ENCODE measurements at regions not wholly inside any gene's neighbourhood (a gene's known extent, or its start where the extent isn't known, plus 50 kb on each side); places are given as distances from the start of the nearest gene placed in this dataset.

DNA sequence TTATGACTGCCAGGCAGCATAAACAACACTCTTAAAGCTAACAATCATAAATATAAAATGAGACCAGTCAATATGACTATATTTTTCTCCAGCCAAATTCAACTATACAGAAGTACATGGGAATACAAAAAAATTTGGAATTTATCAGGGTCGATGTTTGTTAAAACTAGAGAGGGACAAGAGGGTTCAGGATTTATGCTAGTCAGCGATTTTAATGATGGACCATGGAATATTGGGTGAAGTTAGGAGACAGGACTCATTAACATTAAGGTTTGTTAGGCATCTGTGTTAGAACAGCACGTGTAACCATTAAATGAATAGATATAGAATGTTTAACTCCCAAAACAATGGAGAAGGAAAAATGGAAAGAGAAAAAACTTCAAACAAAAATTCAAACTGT lies 146.2 kb downstream of the SEM1 start:
- intact Hi-C loops (cut with micrococcal nuclease) = no loop called here
- Histone ChIP-seq H3K27ac (ENCODE audit: low read depth, low read length) (no peak overlapping the region), H2AFZ (ENCODE audit: low read depth, low read length, poor library complexity, severe bottlenecking) (no peak overlapping the region), H3K9ac (ENCODE audit: low read length) (no peak overlapping the region), H4K20me1 (ENCODE audit: insufficient read depth) (no peaks in the 10 kb centered on the region; the same call in 1 of the 2 replicates), H3K9me2 (ENCODE audit: insufficient read depth) (no peaks in the 10 kb centered on the region), H3K4me3 (replicated peaks in 1 of 2; ENCODE audit: low read depth in 1 of 2, low read length in 2 of 2) (no peak overlapping the region), H3K9me3 (ENCODE audit: control insufficient read depth in 1 of 2, insufficient read depth in 1 of 2, low read depth in 1 of 2, low read length in 2 of 2) (no peaks in the 10 kb centered on the region), H3K4me1 (ENCODE audit: control insufficient read depth in 1 of 2, insufficient read depth in 2 of 2, low read length in 2 of 2) (no peaks in the 10 kb centered on the region), H3K4me2 (ENCODE audit: low read length) (no peak overlapping the region), H3K36me3 (ENCODE audit: control insufficient read depth in 1 of 2, insufficient read depth in 2 of 2, low read length in 2 of 2) (no peaks in the 10 kb centered on the region), H3K79me2 (ENCODE audit: insufficient read depth, low read length) (no peaks in the 10 kb centered on the region), H3K27me3 (ENCODE audit: insufficient read depth, low read length) (no peaks in the 10 kb centered on the region)
- ATAC-seq (no peak), DNase-seq (ENCODE audit: low read depth, low spot score) (no peak)
- ChIA-PET RAD21 (ENCODE audit: low non-redundant PET in 1 of 2, low total read pairs in 2 of 2, uncharacterized antibody in 2 of 2, unreplicated experiment in 2 of 2) (no interaction called here), CTCF (no interaction called here), POLR2A (no interaction called here)
- no peak for TF ChIP-seq EZH2 (IDR thresholded peaks at IDR 0.05)
- no peak for TF ChIP-seq ELF1 (IDR thresholded peaks at IDR 0.05; ENCODE audit: borderline replicate concordance, low read depth)
- TF ChIP-seq YY1 (IDR thresholded peaks at IDR 0.05; ENCODE audit: extremely low read depth, insufficient replicate concordance, low read depth, low read length) = no peak
- no peak for TF ChIP-seq SIN3A (IDR thresholded peaks at IDR 0.05; ENCODE audit: low read depth)
- no peak for TF ChIP-seq CEBPB (IDR thresholded peaks at IDR 0.05; ENCODE audit: low read depth)
- no peak for TF ChIP-seq POLR2AphosphoS5 (IDR thresholded peaks at IDR 0.05; ENCODE audit: low read depth, low read length)
- BruUV-seq (replicated peaks) = no TSS peak

DNA sequence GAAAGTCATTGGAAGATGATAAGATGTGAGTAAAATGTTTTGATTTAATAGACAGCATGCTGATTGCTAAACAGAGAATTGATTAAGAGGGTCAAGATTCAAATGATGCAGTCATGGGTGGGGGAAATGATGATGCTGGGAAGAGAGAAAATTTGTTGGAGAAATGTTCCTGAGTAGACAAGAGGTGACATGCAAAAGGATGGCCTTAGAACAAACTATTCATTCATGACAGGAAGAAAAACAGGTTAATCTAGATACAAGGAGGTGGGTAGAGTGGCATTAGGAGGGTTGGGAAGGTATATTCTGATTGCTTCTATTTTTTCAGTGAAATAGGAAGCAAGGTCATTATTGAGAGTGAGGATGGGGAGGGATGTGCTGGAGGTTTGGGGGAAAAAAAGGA lies 146.7 kb downstream of the SEM1 start:
- no peaks in the 10 kb centered on the region for H3K9me2 ChIP-seq (ENCODE audit: insufficient read depth)
- H3K9ac ChIP-seq (ENCODE audit: low read length) = no peak overlapping the region
- no peaks in the 10 kb centered on the region for H3K4me1 ChIP-seq (ENCODE audit: control insufficient read depth in 1 of 2, insufficient read depth in 2 of 2, low read length in 2 of 2)
- H3K27me3 ChIP-seq (ENCODE audit: insufficient read depth, low read length) = no peaks in the 10 kb centered on the region
- H3K4me3 ChIP-seq (replicated peaks in 1 of 2; ENCODE audit: low read depth in 1 of 2, low read length in 2 of 2) = no peak overlapping the region
- no peak for ATAC-seq
- H3K9me3 ChIP-seq (ENCODE audit: control insufficient read depth in 1 of 2, insufficient read depth in 1 of 2, low read depth in 1 of 2, low read length in 2 of 2) = no peaks in the 10 kb centered on the region
- no peak for DNase-seq (ENCODE audit: low read depth, low spot score)
- H3K36me3 ChIP-seq (ENCODE audit: control insufficient read depth in 1 of 2, insufficient read depth in 2 of 2, low read length in 2 of 2) = no peaks in the 10 kb centered on the region
- RAD21 ChIA-PET (ENCODE audit: low non-redundant PET in 1 of 2, low total read pairs in 2 of 2, uncharacterized antibody in 2 of 2, unreplicated experiment in 2 of 2) = no interaction called here
- H2AFZ ChIP-seq (ENCODE audit: low read depth, low read length, poor library complexity, severe bottlenecking) = no peak overlapping the region
- POLR2A ChIA-PET = no interaction called here
- H3K4me2 ChIP-seq (ENCODE audit: low read length) = no peak overlapping the region
- H4K20me1 ChIP-seq (ENCODE audit: insufficient read depth) = no peaks in the 10 kb centered on the region; the same call in 1 of the 2 replicates
- H3K27ac ChIP-seq (ENCODE audit: low read depth, low read length) = no peak overlapping the region
- no peaks in the 10 kb centered on the region for H3K79me2 ChIP-seq (ENCODE audit: insufficient read depth, low read length)
- TF ChIP-seq EZH2 (IDR thresholded peaks at IDR 0.05) (no peak), CBX3 (IDR thresholded peaks at IDR 0.05; ENCODE audit: low read depth) (no peak), SIN3A (IDR thresholded peaks at IDR 0.05; ENCODE audit: low read depth) (no peak), YY1 (IDR thresholded peaks at IDR 0.05; ENCODE audit: extremely low read depth, insufficient replicate concordance, low read depth, low read length) (no peak), EGR1 (IDR thresholded peaks at IDR 0.05; ENCODE audit: low read depth) (no peak), ZNF274 (IDR thresholded peaks at IDR 0.05; ENCODE audit: low read depth, low read length) (no peak), TCF7L2 (IDR thresholded peaks at IDR 0.05; ENCODE audit: borderline replicate concordance, extremely low read depth, insufficient read depth, insufficient read length) (no peak), POLR2AphosphoS5 (IDR thresholded peaks at IDR 0.05; ENCODE audit: low read depth, low read length) (no peak), ZFX (IDR thresholded peaks at IDR 0.05) (no peak), CEBPB (IDR thresholded peaks at IDR 0.05; ENCODE audit: low read depth) (no peak), SRF (IDR thresholded peaks at IDR 0.05; ENCODE audit: low read depth) (no peak), POLR2A (IDR thresholded peaks at IDR 0.05; ENCODE audit: borderline replicate concordance, extremely low read depth, insufficient read depth, insufficient read length) (no peak)
- TF ChIP-seq, protein P1, sequence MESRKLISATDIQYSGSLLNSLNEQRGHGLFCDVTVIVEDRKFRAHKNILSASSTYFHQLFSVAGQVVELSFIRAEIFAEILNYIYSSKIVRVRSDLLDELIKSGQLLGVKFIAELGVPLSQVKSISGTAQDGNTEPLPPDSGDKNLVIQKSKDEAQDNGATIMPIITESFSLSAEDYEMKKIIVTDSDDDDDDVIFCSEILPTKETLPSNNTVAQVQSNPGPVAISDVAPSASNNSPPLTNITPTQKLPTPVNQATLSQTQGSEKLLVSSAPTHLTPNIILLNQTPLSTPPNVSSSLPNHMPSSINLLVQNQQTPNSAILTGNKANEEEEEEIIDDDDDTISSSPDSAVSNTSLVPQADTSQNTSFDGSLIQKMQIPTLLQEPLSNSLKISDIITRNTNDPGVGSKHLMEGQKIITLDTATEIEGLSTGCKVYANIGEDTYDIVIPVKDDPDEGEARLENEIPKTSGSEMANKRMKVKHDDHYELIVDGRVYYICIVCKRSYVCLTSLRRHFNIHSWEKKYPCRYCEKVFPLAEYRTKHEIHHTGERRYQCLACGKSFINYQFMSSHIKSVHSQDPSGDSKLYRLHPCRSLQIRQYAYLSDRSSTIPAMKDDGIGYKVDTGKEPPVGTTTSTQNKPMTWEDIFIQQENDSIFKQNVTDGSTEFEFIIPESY (IDR thresholded peaks at IDR 0.05; ENCODE audit: extremely low read depth, insufficient replicate concordance, low read length) = no peak
- TF ChIP-seq, protein P2, sequence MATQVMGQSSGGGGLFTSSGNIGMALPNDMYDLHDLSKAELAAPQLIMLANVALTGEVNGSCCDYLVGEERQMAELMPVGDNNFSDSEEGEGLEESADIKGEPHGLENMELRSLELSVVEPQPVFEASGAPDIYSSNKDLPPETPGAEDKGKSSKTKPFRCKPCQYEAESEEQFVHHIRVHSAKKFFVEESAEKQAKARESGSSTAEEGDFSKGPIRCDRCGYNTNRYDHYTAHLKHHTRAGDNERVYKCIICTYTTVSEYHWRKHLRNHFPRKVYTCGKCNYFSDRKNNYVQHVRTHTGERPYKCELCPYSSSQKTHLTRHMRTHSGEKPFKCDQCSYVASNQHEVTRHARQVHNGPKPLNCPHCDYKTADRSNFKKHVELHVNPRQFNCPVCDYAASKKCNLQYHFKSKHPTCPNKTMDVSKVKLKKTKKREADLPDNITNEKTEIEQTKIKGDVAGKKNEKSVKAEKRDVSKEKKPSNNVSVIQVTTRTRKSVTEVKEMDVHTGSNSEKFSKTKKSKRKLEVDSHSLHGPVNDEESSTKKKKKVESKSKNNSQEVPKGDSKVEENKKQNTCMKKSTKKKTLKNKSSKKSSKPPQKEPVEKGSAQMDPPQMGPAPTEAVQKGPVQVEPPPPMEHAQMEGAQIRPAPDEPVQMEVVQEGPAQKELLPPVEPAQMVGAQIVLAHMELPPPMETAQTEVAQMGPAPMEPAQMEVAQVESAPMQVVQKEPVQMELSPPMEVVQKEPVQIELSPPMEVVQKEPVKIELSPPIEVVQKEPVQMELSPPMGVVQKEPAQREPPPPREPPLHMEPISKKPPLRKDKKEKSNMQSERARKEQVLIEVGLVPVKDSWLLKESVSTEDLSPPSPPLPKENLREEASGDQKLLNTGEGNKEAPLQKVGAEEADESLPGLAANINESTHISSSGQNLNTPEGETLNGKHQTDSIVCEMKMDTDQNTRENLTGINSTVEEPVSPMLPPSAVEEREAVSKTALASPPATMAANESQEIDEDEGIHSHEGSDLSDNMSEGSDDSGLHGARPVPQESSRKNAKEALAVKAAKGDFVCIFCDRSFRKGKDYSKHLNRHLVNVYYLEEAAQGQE (IDR thresholded peaks at IDR 0.05; ENCODE audit: low read depth) = no peak
- TF ChIP-seq, protein P3, sequence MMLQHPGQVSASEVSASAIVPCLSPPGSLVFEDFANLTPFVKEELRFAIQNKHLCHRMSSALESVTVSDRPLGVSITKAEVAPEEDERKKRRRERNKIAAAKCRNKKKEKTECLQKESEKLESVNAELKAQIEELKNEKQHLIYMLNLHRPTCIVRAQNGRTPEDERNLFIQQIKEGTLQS (IDR thresholded peaks at IDR 0.05) = no peak
- CTCF ChIA-PET = no interaction called here
- BruUV-seq (replicated peaks) = no TSS peak
- intact Hi-C loops (cut with micrococcal nuclease) = no loop called here

Data from HCT116 (cell line).